HG03469 (cell line): ENCODE measurements at regions not wholly inside any gene's neighbourhood (a gene's known extent, or its start where the extent isn't known, plus 50 kb on each side); places are given as distances from the start of the nearest gene placed in this dataset.

Source experiments
- ATAC-seq: cut with Tn5 transposase; IDR thresholded peaks from one replicate; pipeline ENCODE4 v1.9.1; 2021; ENCODE audit warnings: mild to moderate bottlenecking, moderate library complexity, moderate number of reproducible peaks; ENCODE audit not compliant: unreplicated experiment

GRCh38 chr7:36802459-36803135 lies 78.3 kb upstream of the AOAH start:
- ATAC-seq, result no peak

- ATAC-seq, result no peak
These were observed 72.7 kb upstream of the AOAH start for GRCh38 chr7:36796850-36797536.

GRCh38 chr7:36795451-36796021 lies 71.2 kb upstream of the AOAH start:
- no peak for ATAC-seq

DNA sequence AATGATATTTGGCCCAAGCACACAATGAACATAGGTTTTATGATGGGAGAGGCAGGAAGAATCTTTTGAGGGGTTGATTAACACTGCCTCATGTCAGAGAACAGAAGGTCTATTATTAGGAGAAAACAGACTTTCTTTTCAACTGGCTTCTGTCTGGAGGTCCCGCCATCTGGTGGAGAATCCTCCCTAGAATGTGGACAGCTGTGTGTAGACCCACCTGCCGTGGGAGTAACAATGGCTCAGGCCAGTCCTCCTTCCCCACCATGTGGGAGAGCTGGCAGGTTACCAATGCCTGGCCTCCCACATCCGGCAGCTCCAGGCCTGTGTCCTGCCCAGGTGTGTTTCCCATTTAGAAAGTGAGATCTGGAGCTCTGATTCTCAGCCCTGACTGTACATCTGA lies 70.4 kb upstream of the AOAH start:
- no peak for ATAC-seq

DNA sequence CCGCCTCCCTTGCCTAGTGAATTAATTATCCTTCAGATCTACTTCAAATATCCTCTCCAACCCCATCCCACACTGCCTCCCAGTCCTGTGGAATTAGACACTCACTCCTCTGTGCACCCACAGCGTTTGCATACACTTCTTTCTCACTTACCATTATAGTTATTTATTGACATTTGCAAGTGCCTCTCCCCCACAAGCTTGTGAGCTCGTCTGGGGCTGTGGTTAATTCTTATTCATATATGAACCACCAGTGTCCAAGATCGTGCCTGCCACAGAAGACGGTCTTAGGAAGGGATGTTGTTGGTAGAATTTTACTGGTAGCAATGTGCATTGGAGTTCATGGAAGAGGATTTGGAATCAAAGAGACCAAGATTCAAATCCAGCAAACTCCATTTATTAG lies 68.1 kb upstream of the AOAH start:
- ATAC-seq, result no peak

GRCh38 chr7:36790311-36790787 lies 66.1 kb upstream of the AOAH start:
- ATAC-seq, result no peak

- no peak for ATAC-seq
These were observed 64.7 kb upstream of the AOAH start for GRCh38 chr7:36788825-36789470.

DNA sequence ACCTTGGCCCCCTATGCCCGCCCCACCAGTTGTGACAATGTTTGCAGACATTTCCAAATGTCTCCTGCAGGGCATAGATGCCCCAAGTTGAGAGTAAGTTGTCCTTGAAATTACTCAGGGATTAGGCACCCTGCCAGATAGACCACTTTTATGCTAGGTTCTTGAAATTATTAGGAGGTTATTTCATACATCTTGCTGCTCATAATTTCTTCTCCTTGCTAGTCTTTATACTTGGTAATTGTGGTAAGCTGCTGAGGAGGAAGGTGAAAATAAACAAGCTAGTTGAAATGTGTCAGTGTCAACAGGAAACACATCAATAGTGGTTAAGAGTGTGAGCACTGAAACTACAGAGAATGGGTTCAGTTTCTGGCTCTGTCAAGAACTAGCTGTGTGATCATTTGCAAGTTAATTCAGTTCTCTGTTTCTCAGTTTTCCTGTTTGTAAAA lies 63.7 kb upstream of the AOAH start:
- no peak for ATAC-seq

DNA sequence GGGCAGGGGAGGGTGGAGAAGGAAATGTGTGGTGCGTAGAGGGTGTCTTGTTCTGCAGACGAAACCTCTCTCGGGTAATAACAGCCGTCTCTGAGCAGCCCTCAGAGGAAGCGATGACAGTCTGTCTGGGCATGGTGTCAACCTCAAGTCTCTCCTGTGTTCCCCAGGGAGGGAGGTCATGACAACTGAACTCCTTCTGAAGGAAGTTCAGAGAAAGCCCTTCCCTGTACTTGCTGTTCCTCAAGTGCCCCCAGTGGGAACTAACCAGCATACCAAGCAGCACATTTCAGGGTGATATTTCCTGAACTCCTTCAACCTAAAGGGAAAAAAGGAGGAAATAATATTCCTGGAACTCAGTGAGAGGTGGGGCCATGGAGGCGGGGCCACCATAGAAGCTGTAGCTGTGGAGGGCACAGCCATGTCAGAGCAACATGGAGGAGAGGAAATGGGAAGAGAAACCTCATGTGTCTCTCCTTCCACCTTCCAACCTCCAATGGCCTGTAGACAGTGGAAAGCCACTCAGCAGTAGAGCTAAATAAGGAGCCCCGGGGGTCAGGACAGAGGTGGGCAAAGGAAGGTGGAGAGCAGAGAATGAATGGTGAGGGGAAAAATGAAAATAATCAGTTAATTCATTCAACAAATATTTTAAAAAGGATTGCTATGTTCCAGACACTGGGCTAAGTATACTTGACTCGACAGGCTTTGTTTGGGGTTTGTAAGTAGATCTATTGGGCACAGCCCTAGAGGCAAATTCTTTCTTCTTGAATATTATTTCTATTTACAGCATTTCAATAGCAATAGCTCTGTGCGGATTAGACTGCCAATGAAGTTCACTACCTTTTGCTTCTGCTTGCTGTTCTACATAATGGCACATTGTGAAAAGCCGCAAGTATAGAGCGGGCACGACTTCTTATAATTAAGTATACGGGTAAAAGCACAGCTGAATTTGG lies 61.0 kb upstream of the AOAH start:
- ATAC-seq, result peak; percentile 97

DNA sequence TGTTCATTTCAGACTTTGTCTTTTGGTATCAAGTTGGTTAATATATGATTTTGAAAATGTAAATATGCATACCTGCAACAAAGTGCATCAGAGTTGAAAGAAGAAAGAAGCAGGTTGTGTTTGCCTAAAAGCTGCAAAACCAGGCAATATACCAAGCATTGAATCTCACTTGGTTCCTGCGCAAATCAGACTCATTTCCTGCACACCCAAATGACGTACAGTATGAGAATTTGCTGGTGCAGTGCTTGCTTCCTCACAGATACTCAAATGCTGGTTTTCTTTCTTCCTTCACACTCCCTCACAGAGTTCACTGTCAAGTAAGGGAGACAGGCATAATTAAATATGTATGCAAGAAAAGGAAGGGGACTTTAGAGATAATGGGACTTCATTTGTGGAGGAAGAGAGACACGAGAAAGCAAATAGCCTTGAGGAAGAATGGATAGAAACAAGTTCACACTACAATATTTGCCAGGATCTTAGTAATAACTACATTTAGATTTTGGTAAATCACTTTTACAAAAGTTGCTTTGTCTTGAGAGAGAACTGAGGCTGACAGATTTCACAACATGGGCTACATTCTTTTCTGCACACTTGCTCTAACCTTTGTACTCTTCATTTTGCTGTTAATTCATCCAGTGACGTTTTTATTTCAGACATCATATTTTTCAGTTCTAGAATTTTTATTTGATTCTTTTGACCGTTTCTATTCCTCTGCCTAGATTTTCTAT lies 56.9 kb upstream of the AOAH start:
- no peak for ATAC-seq

DNA sequence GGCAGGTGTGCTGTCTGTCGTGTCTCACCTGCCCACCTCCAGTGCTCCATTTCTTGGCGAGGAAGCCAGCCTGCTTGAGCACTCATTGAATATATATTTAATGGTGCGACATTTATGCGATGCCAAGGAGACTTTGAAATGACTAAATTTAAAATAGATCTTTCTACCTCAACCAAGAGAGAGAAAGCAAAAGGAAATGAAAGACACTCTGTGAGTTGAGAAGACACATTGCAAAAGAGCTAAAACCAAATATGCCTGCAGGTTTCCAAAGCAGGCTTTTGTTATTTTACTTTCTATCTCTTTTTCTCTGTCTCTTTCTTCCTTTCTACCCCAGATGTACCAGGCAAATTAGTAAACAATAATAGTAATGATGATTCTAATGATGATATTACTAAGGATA lies 53.6 kb upstream of the AOAH start:
- ATAC-seq, result no peak

GRCh38 chr7:36777062-36777461 lies 52.8 kb upstream of the AOAH start:
- ATAC-seq, result no peak

GRCh38 chr7:36775676-36776075 lies 51.4 kb upstream of the AOAH start:
- ATAC-seq, result no peak

- ATAC-seq, result no peak
These were observed 50.8 kb upstream of the AOAH start for GRCh38 chr7:36775061-36775620.
